ENCODE measurements at regions not wholly inside any gene's neighbourhood (a gene's known extent, or its start where the extent isn't known, plus 50 kb on each side); places are given as distances from the start of the nearest gene placed in this dataset.

DNA sequence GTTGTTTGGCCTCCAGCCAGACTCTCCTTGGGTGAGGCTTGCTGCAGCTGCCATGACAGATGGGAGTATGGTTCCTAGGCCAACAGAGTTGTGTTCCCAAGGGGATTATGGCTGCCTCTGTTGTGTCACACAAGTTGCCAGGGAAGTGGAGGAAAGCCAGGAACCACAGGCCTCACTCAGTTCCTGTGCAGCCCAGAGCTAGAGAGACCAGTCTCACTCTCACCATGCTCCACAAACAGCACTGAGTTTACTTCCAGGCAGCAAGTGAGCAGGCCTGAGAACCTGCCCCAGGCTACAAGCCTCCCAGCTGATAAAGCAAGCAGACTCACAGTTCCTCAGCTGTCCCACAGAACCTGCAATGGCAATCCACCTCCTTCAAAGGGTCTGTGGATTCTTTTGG is 273.6 kb upstream of the TAS2R1 start:
- TF ChIP-seq, protein P1, sequence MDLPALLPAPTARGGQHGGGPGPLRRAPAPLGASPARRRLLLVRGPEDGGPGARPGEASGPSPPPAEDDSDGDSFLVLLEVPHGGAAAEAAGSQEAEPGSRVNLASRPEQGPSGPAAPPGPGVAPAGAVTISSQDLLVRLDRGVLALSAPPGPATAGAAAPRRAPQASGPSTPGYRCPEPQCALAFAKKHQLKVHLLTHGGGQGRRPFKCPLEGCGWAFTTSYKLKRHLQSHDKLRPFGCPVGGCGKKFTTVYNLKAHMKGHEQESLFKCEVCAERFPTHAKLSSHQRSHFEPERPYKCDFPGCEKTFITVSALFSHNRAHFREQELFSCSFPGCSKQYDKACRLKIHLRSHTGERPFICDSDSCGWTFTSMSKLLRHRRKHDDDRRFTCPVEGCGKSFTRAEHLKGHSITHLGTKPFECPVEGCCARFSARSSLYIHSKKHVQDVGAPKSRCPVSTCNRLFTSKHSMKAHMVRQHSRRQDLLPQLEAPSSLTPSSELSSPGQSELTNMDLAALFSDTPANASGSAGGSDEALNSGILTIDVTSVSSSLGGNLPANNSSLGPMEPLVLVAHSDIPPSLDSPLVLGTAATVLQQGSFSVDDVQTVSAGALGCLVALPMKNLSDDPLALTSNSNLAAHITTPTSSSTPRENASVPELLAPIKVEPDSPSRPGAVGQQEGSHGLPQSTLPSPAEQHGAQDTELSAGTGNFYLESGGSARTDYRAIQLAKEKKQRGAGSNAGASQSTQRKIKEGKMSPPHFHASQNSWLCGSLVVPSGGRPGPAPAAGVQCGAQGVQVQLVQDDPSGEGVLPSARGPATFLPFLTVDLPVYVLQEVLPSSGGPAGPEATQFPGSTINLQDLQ (CRISPR knock-in tag; IDR thresholded peaks at IDR 0.05) = no peak
- TF ChIP-seq, protein P2, sequence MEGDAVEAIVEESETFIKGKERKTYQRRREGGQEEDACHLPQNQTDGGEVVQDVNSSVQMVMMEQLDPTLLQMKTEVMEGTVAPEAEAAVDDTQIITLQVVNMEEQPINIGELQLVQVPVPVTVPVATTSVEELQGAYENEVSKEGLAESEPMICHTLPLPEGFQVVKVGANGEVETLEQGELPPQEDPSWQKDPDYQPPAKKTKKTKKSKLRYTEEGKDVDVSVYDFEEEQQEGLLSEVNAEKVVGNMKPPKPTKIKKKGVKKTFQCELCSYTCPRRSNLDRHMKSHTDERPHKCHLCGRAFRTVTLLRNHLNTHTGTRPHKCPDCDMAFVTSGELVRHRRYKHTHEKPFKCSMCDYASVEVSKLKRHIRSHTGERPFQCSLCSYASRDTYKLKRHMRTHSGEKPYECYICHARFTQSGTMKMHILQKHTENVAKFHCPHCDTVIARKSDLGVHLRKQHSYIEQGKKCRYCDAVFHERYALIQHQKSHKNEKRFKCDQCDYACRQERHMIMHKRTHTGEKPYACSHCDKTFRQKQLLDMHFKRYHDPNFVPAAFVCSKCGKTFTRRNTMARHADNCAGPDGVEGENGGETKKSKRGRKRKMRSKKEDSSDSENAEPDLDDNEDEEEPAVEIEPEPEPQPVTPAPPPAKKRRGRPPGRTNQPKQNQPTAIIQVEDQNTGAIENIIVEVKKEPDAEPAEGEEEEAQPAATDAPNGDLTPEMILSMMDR (CRISPR knock-in tag; IDR thresholded peaks at IDR 0.05) = no peak
- TF ChIP-seq HDAC6 (IDR thresholded peaks at IDR 0.05; ENCODE audit: low read depth, low read length) = no peak
- no peak for TF ChIP-seq CEBPB (IDR thresholded peaks at IDR 0.05; ENCODE audit: borderline replicate concordance, low read depth, low read length)
- TF ChIP-seq RCOR2 (CRISPR knock-in tag; IDR thresholded peaks at IDR 0.05) = no peak
- TF ChIP-seq YY1 (IDR thresholded peaks at IDR 0.05; ENCODE audit: insufficient read depth, insufficient replicate concordance, low read depth, low read length) = no peak
- no peak for TF ChIP-seq SIN3A (IDR thresholded peaks at IDR 0.05; ENCODE audit: borderline replicate concordance, low read depth, low read length)
- no peak for TF ChIP-seq ZSCAN31 (CRISPR knock-in tag; IDR thresholded peaks at IDR 0.05; ENCODE audit: low read depth)
- TF ChIP-seq ZKSCAN1 (IDR thresholded peaks at IDR 0.05; ENCODE audit: low read length) = no peak
- no peak for TF ChIP-seq ARNTL (CRISPR knock-in tag; IDR thresholded peaks at IDR 0.05)
- TF ChIP-seq, protein P3, sequence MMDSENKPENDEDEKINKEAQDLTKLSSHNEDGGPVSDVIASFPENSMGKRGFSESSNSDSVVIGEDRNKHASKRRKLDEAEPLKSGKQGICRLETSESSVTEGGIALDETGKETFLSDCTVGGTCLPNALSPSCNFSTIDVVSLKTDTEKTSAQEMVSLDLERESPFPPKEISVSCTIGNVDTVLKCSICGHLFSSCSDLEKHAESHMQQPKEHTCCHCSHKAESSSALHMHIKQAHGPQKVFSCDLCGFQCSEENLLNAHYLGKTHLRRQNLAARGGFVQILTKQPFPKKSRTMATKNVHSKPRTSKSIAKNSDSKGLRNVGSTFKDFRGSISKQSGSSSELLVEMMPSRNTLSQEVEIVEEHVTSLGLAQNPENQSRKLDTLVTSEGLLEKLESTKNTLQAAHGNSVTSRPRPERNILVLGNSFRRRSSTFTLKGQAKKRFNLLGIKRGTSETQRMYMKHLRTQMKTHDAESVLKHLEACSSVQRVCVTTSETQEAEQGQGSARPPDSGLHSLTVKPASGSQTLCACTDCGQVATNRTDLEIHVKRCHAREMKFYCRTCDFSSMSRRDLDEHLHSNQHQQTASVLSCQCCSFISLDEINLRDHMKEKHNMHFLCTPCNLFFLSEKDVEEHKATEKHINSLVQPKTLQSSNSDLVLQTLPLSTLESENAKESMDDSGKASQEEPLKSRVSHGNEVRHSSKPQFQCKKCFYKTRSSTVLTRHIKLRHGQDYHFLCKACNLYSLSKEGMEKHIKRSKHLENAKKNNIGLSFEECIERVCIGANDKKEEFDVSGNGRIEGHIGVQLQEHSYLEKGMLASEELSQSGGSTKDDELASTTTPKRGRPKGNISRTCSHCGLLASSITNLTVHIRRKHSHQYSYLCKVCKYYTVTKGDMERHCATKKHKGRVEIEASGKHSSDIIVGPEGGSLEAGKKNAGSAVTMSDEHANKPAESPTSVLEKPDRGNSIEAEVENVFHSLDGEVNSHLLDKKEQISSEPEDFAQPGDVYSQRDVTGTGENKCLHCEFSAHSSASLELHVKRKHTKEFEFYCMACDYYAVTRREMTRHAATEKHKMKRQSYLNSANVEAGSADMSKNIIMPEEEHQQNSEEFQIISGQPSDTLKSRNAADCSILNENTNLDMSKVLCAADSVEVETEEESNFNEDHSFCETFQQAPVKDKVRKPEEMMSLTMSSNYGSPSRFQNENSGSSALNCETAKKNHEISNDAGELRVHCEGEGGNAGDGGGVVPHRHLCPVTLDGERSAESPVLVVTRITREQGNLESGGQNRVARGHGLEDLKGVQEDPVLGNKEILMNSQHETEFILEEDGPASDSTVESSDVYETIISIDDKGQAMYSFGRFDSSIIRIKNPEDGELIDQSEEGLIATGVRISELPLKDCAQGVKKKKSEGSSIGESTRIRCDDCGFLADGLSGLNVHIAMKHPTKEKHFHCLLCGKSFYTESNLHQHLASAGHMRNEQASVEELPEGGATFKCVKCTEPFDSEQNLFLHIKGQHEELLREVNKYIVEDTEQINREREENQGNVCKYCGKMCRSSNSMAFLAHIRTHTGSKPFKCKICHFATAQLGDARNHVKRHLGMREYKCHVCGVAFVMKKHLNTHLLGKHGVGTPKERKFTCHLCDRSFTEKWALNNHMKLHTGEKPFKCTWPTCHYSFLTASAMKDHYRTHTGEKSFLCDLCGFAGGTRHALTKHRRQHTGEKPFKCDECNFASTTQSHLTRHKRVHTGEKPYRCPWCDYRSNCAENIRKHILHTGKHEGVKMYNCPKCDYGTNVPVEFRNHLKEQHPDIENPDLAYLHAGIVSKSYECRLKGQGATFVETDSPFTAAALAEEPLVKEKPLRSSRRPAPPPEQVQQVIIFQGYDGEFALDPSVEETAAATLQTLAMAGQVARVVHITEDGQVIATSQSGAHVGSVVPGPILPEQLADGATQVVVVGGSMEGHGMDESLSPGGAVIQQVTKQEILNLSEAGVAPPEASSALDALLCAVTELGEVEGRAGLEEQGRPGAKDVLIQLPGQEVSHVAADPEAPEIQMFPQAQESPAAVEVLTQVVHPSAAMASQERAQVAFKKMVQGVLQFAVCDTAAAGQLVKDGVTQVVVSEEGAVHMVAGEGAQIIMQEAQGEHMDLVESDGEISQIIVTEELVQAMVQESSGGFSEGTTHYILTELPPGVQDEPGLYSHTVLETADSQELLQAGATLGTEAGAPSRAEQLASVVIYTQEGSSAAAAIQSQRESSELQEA (CRISPR knock-in tag; IDR thresholded peaks at IDR 0.05; ENCODE audit: not compliant biosample characterization) = no peak
- no peak for TF ChIP-seq ZNF558 (CRISPR knock-in tag; IDR thresholded peaks at IDR 0.05; ENCODE audit: borderline replicate concordance)
- TF ChIP-seq KAT7 (CRISPR knock-in tag; IDR thresholded peaks at IDR 0.05; ENCODE audit: borderline replicate concordance) = no peak
- TF ChIP-seq, protein P4, sequence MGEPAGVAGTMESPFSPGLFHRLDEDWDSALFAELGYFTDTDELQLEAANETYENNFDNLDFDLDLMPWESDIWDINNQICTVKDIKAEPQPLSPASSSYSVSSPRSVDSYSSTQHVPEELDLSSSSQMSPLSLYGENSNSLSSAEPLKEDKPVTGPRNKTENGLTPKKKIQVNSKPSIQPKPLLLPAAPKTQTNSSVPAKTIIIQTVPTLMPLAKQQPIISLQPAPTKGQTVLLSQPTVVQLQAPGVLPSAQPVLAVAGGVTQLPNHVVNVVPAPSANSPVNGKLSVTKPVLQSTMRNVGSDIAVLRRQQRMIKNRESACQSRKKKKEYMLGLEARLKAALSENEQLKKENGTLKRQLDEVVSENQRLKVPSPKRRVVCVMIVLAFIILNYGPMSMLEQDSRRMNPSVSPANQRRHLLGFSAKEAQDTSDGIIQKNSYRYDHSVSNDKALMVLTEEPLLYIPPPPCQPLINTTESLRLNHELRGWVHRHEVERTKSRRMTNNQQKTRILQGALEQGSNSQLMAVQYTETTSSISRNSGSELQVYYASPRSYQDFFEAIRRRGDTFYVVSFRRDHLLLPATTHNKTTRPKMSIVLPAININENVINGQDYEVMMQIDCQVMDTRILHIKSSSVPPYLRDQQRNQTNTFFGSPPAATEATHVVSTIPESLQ (CRISPR knock-in tag; conservative IDR thresholded peaks at IDR 0.05) = no peak
